Islet of Langerhans (tissue), 1 donor: ENCODE measurements at regions not wholly inside any gene's neighbourhood (a gene's known extent, or its start where the extent isn't known, plus 50 kb on each side); places are given as distances from the start of the nearest gene placed in this dataset.

Experiments
- FAIRE-seq: peaks from one replicate; lab custom pipeline; 2011; peaks lifted over from hg19 to GRCh38; lab: Jason Lieb, UNC

DNA sequence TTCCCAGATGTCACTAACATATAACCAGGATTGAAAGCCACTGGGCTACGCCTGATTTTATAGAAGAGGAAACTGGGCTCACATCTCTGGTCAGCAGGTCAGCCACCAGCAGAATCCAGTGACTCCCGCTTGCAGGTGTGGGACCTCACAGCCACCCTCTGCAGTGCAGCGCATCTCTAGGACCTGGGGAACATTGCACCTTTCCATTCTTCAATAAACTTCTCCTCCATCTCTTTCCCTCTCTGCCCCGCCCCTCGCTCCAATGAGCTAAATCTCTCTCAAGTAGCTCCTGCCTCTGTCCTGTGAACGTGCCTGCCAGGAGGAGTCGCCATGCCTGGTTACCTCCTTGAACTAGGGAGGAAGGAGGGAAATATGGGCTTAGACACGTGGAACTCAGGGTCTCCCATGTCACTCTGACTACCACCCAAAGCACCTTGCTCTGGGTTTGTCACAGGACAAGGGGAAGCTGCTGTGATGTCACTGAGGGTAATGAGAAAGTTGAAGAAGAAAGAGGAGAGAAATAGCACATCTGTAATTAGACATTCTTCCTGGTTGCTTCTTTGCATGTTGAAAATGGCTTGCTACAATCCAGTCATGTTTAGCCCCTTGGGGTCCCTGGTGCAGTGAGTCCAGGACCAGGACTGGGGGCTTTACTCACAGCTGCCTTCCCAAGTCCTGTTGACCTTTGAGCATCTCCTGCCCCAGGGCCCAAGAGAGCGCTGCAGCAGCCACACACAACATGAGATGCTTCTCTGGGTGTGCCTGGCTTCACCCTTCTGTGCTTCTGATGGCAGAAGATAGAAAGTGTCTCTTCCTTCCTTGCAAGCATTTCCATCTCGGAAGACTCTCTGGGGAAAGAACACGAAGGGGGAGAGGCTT lies 469.4 kb downstream of the PREX1 start:
- FAIRE-seq, result no peak

DNA sequence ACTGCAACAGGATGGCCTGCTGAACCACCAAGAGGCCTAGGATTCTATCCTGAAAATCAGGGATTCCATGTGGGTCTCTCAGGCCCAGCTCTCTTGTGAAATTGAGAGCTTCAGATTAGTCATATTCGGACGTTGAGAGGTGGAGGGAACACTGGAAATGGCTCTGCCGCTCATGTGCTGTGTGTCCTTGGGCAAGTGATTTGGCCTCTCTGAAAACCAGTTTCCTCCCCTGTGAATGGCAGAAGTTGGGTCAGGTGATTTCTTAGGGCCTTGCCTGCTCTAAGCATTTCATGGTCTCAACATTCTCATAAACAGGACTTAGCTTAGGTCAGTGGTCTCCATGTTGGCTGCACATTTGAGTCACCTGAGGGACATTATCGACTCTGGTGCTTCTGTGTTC lies 470.1 kb downstream of the PREX1 start:
- no peak for FAIRE-seq

DNA sequence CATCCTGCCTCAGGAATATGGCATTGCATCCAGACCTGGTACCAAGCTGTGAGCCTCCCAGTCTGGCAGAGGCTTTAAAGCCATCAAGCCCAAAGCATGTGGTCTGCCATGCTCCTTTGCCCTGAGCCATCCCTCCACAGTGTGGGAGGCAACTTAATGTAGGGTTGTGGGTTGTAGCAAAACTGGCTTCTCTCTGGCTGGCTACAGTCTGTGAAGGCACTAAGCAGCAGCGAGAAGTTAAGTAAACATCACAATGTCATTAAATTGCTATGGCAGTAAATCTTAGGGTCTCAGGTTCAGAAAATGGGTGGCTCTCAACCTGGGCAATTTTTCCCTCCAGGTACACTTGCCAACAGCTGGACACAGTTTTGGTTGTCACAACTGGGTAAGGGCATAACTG lies 472.9 kb downstream of the PREX1 start:
- no peak for FAIRE-seq

DNA sequence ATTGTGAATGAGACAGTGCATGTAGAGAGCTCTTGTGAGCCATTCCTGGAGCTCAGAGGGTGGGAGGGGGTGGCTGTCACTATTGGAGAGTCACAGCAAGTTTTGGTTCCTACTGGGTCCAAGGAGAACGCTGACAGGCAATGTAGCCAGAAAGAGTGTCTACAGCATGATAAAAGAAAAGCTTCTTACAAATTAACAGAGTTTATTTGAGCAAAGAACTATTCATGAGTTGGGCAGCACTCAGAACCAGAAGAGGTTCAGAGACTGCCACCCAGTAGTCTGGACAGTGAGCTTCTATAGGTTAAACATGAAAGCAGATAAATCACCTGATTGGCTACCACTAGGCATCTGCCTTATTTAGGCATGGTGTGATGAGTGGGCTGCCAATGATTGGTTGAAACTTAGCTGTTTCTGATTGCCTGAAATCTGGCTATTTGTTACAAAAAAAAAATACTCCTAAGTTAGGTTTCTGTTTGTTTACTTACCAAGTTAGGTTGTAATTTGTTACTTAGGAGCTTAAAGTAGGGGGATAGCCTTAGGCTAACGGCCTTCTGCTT lies 473.4 kb downstream of the PREX1 start:
- no peak for FAIRE-seq

GRCh38 chr20:48352628-48353027 lies 475.2 kb downstream of the PREX1 start:
- FAIRE-seq, result no peak

DNA sequence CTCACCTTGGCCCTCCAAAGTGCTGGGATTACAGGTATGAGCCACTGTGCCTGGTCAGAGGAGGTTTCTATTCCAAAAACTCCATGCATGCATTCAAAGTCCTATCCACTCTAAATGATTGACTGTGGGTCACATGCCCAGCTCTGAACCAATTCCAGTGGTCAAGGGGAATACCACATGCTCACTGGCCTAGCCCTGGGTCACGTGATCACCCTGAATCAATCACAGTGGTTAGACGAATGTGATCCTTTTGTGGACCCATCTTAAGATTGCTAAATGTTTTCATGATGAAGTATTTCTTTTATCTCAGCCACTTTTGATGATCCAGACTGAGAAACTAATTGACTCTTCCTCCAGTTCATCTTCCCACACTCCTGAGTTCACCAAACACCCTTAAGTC lies 475.8 kb downstream of the PREX1 start:
- no peak for FAIRE-seq

DNA sequence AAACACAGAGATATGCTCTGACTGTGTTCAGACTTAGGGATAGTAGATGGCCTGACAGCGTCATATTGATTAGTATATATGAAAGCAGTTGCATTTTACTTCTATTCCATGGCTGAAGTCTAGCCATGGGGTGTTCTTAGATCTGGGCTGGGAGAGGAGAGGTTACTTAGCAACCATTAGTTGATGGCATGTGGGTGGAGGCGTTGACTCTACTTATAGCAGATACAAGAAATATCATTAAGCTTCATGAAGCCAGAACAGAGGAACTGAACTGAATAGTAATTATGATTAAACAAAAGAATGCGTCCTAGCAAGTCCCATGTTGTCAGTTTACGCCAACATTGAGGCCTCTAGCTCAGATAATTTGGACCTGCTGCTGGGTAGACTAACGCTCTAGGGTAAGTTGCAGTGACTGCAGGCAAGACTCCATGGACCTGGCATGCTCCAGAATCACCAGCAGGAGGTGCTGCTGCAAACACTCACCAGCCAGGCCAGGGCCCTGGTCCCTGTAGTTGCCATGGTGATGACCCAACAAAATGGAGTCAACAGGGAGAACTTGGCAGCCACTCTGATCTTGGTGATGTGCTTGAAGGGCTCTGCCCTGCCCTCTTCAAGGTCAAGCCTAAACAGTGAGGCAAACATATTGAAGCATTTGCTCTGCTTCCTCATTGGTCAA lies 477.3 kb downstream of the PREX1 start:
- FAIRE-seq, result no peak

DNA sequence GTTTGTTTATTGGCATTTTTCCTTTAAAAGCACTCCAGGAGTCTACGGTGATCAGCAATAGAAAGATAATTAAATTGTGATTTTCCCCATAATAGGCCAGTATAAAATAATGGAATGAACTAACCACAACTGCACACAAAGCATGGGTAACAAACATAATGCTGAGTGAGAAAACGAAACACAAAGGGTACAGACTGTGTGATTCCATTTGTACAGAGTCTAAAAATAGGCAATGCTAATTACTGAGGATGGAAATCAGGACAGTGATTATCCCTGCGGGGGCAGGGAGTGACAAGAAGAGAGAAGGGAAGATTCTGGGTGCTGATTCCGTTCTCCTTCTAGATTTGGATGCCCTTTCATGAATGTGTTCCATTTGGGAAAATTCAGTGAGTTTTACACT lies 478.1 kb downstream of the PREX1 start:
- FAIRE-seq, result no peak

DNA sequence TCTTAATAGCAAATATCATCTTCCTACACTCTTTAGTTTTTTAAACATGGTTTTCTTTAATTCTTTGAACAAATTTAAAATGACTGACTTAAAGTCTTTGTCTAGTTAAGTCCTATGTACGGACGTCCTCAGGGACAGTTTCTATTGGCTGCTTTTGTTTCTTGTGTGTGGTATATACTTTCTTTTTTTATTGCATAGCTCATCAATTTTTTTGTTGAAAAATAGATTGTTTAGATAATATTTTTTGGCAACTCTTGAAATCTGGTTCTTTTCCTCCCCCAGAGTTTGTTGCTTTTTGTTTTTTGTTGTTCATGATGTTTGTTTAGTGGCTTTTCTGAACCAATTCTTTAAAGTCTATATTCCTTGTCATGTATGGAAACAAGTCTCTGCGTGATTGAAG lies 479.8 kb downstream of the PREX1 start:
- no peak for FAIRE-seq

DNA sequence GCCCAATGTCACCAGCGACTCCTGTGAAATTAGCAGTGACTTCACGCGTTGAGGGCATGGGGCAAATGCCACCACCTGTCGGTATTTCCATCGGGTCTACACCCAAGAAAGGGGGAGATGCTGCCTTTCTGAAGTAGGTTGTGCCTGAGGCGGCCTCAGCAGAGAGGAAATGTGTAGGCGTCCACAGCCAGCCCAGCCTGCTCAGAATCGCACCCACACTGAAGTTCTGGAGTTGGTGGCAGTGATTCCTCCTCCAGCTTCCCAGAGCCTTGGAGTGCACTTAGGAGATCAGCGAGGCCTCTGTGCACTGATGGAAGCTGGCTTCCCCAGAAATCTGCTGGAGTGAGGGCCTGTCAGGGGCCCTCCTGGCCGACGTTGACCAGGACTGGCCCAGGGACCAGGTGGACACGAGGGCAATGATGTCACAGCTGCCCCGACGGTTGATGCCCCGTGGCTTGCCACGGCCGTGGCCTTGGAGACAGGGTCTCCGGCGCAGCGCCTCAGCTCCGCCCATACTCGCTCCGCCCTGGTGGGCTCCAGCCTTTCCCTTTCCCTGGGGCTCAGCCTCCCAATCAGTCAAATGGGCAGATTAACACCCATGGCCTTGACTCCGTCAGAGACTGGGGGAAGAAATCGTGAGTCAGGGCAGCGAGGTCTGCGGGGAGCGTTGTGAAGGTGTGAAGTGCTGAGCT lies 484.8 kb downstream of the PREX1 start:
- FAIRE-seq, result no peak

DNA sequence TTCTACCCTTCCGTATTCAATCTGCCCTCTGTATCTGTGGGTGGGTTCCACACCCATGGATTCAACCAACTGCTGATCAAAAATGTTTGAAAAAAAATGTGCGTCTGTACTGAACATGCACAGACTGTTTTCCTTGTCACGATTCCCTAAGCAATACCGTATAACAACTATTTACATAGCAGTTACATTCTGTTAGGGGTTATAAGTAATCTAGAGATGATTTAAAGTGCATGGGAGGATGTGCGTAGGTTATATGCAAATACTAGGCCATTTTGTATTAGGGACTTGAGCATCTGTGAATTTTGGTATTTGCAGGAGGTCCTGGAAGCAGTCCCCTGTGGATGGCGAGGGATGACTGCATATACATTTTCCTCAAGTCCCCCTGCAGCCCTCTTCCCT lies 486.9 kb downstream of the PREX1 start:
- FAIRE-seq, result no peak

DNA sequence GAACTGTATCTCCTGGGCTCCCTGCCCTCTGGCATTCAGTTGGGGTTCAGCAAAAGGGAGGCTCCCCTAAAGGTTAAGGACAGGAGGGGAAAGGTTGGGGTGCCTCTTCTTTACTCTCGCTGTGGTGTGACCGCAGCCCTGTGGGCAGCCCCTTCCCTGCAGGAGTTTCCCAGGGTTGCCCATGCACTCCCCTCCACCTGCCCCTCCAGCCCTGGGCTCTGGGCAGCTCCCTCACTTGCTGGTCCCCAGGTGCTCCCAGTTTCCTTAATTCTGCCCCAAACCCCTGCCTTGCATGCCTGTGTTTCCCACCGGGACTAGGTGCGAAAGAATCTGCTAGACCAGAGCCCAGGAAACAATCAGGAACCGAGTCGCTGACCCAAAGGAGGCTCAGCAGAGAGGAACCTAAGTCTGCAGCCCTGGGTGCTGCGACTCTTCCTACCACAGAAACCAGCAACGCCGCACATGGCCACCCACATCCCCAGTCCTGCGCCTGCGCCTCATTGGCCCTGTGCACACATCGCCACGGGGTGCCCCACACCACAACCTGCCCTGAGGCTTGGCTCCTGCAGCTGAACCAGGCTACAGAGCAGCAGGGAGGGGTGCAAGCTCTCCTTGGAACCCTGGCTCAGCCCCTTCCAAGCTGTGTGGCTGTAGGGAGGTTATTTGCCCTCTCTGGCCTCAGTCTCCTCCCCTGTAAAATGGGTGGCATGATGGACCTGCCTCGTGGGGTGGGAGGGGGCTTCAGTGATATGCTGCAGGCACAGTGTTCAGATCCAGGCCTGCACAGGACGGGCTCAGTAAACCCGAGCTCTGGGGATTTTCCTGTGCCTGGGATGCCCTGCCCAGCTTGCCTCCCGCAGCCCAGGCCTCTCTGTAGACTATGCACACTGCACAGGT lies 487.6 kb downstream of the PREX1 start:
- FAIRE-seq, result no peak

GRCh38 chr20:48339190-48339985 lies 488.4 kb downstream of the PREX1 start:
- FAIRE-seq, result no peak

- no peak for FAIRE-seq
Observed at GRCh38 chr20:48338717-48339116, 489.1 kb downstream of the PREX1 start.

GRCh38 chr20:48336597-48336996 lies 491.2 kb downstream of the PREX1 start:
- no peak for FAIRE-seq

DNA sequence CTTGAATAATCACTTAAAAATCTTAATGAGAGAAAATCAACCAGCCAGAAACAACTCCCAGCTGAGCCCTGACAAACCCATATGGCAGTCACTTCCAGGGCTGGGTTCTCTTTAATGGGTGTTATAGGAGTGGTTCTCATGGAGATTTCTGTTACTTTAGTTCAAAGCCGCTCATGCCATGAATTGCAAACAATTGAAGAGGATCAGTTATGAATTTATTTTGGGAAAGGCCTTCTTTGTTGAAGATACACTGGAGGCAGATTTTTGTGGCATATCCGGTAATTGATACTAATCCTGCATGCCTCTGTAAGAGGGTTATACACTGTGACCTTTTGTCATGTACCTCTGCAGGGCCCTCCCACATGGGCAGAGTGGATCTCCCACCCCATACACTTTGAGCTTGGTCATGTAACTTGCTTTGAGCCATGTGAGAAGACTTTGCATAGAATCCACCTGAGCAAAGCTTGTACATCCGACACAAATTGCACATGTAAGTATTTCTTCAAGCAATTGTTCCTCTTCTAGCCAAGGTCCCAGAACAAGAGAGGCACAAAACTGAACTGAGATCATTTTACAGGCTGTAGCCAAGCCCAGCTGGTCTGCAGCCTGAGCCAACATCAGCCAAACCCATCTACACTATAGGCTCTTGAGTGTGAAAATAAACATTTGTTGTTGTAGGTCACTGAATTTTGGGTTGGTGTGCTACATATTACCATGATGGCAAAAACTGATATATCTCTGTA lies 492.3 kb downstream of the PREX1 start:
- FAIRE-seq, result no peak

- FAIRE-seq, result no peak
Observed at GRCh38 chr20:48333707-48334106, 494.1 kb downstream of the PREX1 start.

DNA sequence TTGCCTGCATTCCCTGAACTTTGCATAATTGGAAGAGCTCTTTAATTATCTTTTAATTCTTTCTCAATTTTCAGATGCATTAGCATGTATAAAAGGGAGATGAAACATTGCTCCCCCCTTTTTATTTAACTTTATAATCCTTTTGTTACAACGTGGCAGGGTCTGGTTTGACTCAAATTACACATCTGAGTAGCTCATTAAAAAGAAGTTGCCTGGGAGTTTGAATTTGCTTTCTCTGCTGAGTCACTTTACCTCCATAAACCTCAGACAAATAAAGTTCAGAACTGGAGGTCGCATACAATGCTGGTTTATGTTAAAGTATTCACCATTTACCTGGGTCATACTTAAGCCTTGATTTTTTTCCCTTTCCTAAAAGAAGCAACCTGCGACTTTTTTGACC lies 495.2 kb downstream of the PREX1 start:
- no peak for FAIRE-seq

GRCh38 chr20:48331518-48332286 lies 496.1 kb downstream of the PREX1 start:
- FAIRE-seq, result no peak
